ENCODE measurements at regions not wholly inside any gene's neighbourhood (a gene's known extent, or its start where the extent isn't known, plus 50 kb on each side); places are given as distances from the start of the nearest gene placed in this dataset.

GRCh38 chr1:25140073-25140797 is 92.1 kb downstream of the SYF2 start:
- 43 to 74% methylated on average over 13 to 15 of the region's 15 CpGs for WGBS, 2 donors
- Histone ChIP-seq H3K4me1 (no peaks in the 10 kb centered on the region), H3K27ac (no peak overlapping the region), H3K4me3 (no peak overlapping the region), H3K9me3 (no peaks in the 10 kb centered on the region), H3K27me3 (no peaks in the 10 kb centered on the region), H3K36me3 (replicated peaks in 1 of 2; ENCODE audit: insufficient read depth in 1 of 2, low read depth in 2 of 2) (no peaks in the 10 kb centered on the region)
- TF ChIP-seq POLR2A (IDR thresholded peaks at IDR 0.05) (no peak), CTCF (IDR thresholded peaks at IDR 0.05) (no peak)
- peak in 2 of 4 donors; percentile 6 to 22 for DNase-seq
- intact Hi-C loops (cut with DNase I): no loop called here
- no peak for ATAC-seq

- Histone ChIP-seq H3K4me1 (no peaks in the 10 kb centered on the region), H3K9me3 (no peaks in the 10 kb centered on the region), H3K27me3 (no peaks in the 10 kb centered on the region), H3K36me3 (replicated peaks in 1 of 2; ENCODE audit: insufficient read depth in 1 of 2, low read depth in 2 of 2) (no peaks in the 10 kb centered on the region), H3K4me3 (no peak overlapping the region), H3K27ac (no peak overlapping the region)
- intact Hi-C loops (cut with DNase I): no loop called here
- 92 to 94% methylated on average over 2 of the region's 2 CpGs for WGBS, 2 donors
- ATAC-seq: no peak
- TF ChIP-seq CTCF (IDR thresholded peaks at IDR 0.05) (no peak), POLR2A (IDR thresholded peaks at IDR 0.05) (no peak)
- DNase-seq: no peak
Observed at GRCh38 chr1:25137521-25138395, 94.5 kb downstream of the SYF2 start.

GRCh38 chr1:25137106-25137505 is 95.2 kb downstream of the SYF2 start:
- TF ChIP-seq POLR2A (IDR thresholded peaks at IDR 0.05) (no peak), CTCF (IDR thresholded peaks at IDR 0.05) (no peak)
- intact Hi-C loops (cut with DNase I): no loop called here
- DNase-seq (no peak), ATAC-seq (no peak)
- WGBS, 2 donors: 17 to 38% methylated on average over 1 of the region's 1 CpG
- H3K36me3 ChIP-seq (replicated peaks in 1 of 2; ENCODE audit: insufficient read depth in 1 of 2, low read depth in 2 of 2): no peaks in the 10 kb centered on the region
- no peak overlapping the region for H3K4me3 ChIP-seq
- no peaks in the 10 kb centered on the region for H3K4me1 ChIP-seq
- H3K27me3 ChIP-seq: no peaks in the 10 kb centered on the region
- no peak overlapping the region for H3K27ac ChIP-seq
- H3K9me3 ChIP-seq: no peaks in the 10 kb centered on the region

GRCh38 chr1:25135909-25136308 is 96.4 kb downstream of the SYF2 start:
- DNase-seq (no peak), ATAC-seq (no peak)
- H3K9me3 ChIP-seq: no peaks in the 10 kb centered on the region
- no peaks in the 10 kb centered on the region for H3K4me1 ChIP-seq
- no peak for TF ChIP-seq POLR2A (IDR thresholded peaks at IDR 0.05)
- no peak overlapping the region for H3K27ac ChIP-seq
- no peaks in the 10 kb centered on the region for H3K36me3 ChIP-seq (replicated peaks in 1 of 2; ENCODE audit: insufficient read depth in 1 of 2, low read depth in 2 of 2)
- intact Hi-C loops (cut with DNase I): no loop called here
- no peak overlapping the region for H3K4me3 ChIP-seq
- WGBS, 2 donors: 54 to 59% methylated on average over 5 to 8 of the region's 8 CpGs
- H3K27me3 ChIP-seq: no peaks in the 10 kb centered on the region

- H3K27me3 ChIP-seq: no peaks in the 10 kb centered on the region
- H3K9me3 ChIP-seq: no peaks in the 10 kb centered on the region
- no peaks in the 10 kb centered on the region for H3K36me3 ChIP-seq (replicated peaks in 1 of 2; ENCODE audit: insufficient read depth in 1 of 2, low read depth in 2 of 2)
- H3K4me1 ChIP-seq: no peaks in the 10 kb centered on the region
- H3K4me3 ChIP-seq: no peak overlapping the region
- TF ChIP-seq CTCF (IDR thresholded peaks at IDR 0.05) (no peak), POLR2A (IDR thresholded peaks at IDR 0.05) (no peak)
- 71 to 73% methylated on average over 7 of the region's 7 CpGs for WGBS, 2 donors
- ATAC-seq (no peak), DNase-seq (no peak)
- no peak overlapping the region for H3K27ac ChIP-seq
- intact Hi-C loops (cut with DNase I): no loop called here
Observed at GRCh38 chr1:25134801-25135461, 97.4 kb downstream of the SYF2 start.
